Endothelial cell of umbilical vein (primary cell): ENCODE measurements at regions not wholly inside any gene's neighbourhood (a gene's known extent, or its start where the extent isn't known, plus 50 kb on each side); places are given as distances from the start of the nearest gene placed in this dataset.

Experiments used
- BruUV-seq: library from RNA; stranded (reverse); fragments of 400-500 nt; replicated peaks from 2 replicates; lab custom pipeline; 2021; lab: Mats Ljungman, UMichigan
- CTCF ChIA-PET: fragments of 300-600, 350-600 bp; sonication (Branson Sonifier 250); formaldehyde crosslinking; loops from one replicate; lab custom pipeline; 2021; ENCODE audit warnings: antibody characterized with exemption, inconsistent platforms; lab: Charles Lee
- POLR2A ChIA-PET: fragments of 300-600, 350-600 bp; sonication (Branson Sonifier 250); formaldehyde crosslinking; loops from one replicate; lab custom pipeline; 2021; ENCODE audit warnings: antibody characterized with exemption, inconsistent platforms; lab: Charles Lee
- DNase-seq: peaks from one replicate; pipeline ENCODE4 v3.0.0-alpha.2; 2011; ENCODE audit warnings: low read depth, low spot score
- FAIRE-seq: peaks from 2 replicates; lab custom pipeline; 2011; peaks lifted over from hg19 to GRCh38; lab: Jason Lieb, UNC
- H2AFZ ChIP-seq: 2 replicates; pipeline ENCODE4 v1.6.0; 2012; ENCODE audit warnings: low read depth, low read length, control low read depth, inconsistent platforms
- H3K27ac ChIP-seq: 2 replicates; pipeline ENCODE4 v1.5.1; 2011; ENCODE audit warnings: low read depth, mild to moderate bottlenecking, control low read depth, low read length, moderate library complexity; ENCODE audit not compliant: insufficient read depth
- H3K27me3 ChIP-seq, 2 experiments: 2 replicates each; pipeline versions ENCODE4 v1.6.0 to v1.6.1; 2011; ENCODE audit warnings: low read length in 2 of 2, mixed read lengths in 1 of 2; ENCODE audit not compliant: control insufficient read depth in 2 of 2, insufficient read depth in 2 of 2
- H3K36me3 ChIP-seq, 2 experiments: 2 replicates in 1 of 2; 3 replicates in 1 of 2; pipeline ENCODE4 v1.5.1; 2011; ENCODE audit warnings: low read length in 2 of 2, mild to moderate bottlenecking in 1 of 2, moderate library complexity in 1 of 2; ENCODE audit not compliant: control insufficient read depth in 2 of 2, insufficient read depth in 2 of 2; ENCODE audit errors: extremely low read depth in 1 of 2
- H3K4me1 ChIP-seq: 3 replicates; pipeline ENCODE4 v1.5.1; 2011; ENCODE audit warnings: mild to moderate bottlenecking, low read length; ENCODE audit not compliant: control insufficient read depth, insufficient read depth; ENCODE audit errors: extremely low read depth
- H3K4me2 ChIP-seq: 2 replicates; pipeline ENCODE4 v1.6.1; 2011; ENCODE audit warnings: low read length, control low read depth, mixed read lengths; ENCODE audit not compliant: insufficient read depth
- H3K4me3 ChIP-seq, 3 experiments: fragments of 200-600 bp in 1 of 3; sonication (generic), shearing (Covaris generic) in 1 of 3; replicated peaks in 1 of 3; 2 replicates each; pipeline ENCODE4 v1.5.1; 2011 to 2016; ENCODE audit warnings: control low read depth in 3 of 3, low read length in 3 of 3, mild to moderate bottlenecking in 2 of 3, inconsistent platforms in 1 of 3, low read depth in 1 of 3, moderate library complexity in 1 of 3; ENCODE audit not compliant: insufficient read depth in 1 of 3
- H3K79me2 ChIP-seq: 2 replicates; pipeline ENCODE4 v1.6.0; 2012; ENCODE audit warnings: low read length, inconsistent platforms; ENCODE audit not compliant: control insufficient read depth, insufficient read depth
- H3K9ac ChIP-seq: replicated peaks from 2 replicates; pipeline ENCODE3; 2011; ENCODE audit warnings: low read length, control low read depth; ENCODE audit not compliant: insufficient read depth; ENCODE audit errors: extremely low read depth
- H3K9me1 ChIP-seq: replicated peaks from 3 replicates; pipeline ENCODE4 v1.6.0; 2011; ENCODE audit warnings: mild to moderate bottlenecking, low read length; ENCODE audit not compliant: control insufficient read depth, insufficient read depth; ENCODE audit errors: extremely low read depth
- H3K9me3 ChIP-seq: replicated peaks from 2 replicates; pipeline ENCODE4 v1.5.1; 2012; ENCODE audit warnings: low read length, inconsistent platforms; ENCODE audit not compliant: control insufficient read depth, insufficient read depth
- H4K20me1 ChIP-seq: replicated peaks from 2 replicates; pipeline ENCODE3; 2011; ENCODE audit warnings: mild to moderate bottlenecking, low read length; ENCODE audit not compliant: control insufficient read depth, insufficient read depth; ENCODE audit errors: extremely low read depth
- CTCF ChIP-seq, 2 donors: IDR thresholded peaks; 1 replicate in 1 of 2; 2 replicates in 1 of 2; pipeline ENCODE4 v1.5.1; 2011; ENCODE audit warnings: low read length in 2 of 2, mild to moderate bottlenecking in 2 of 2, moderate library complexity in 2 of 2, control low read depth in 1 of 2, inconsistent platforms in 1 of 2, low read depth in 1 of 2; ENCODE audit not compliant: insufficient read depth in 1 of 2; ENCODE audit errors: extremely low read depth in 1 of 2
- EZH2 ChIP-seq: IDR thresholded peaks from 2 replicates; pipeline ENCODE4 v1.6.1; 2012; ENCODE audit warnings: borderline replicate concordance, low read depth, mild to moderate bottlenecking, moderate library complexity, low read length, inconsistent platforms; ENCODE audit not compliant: severe bottlenecking
- FOS ChIP-seq: IDR thresholded peaks from 2 replicates; pipeline ENCODE4 v1.6.1; 2011; ENCODE audit warnings: mild to moderate bottlenecking, low read length, moderate library complexity, borderline replicate concordance; ENCODE audit not compliant: insufficient read depth
- GATA2 ChIP-seq: IDR thresholded peaks from 2 replicates; pipeline ENCODE4 v1.7.0; 2011; ENCODE audit warnings: low read depth, mild to moderate bottlenecking, moderate library complexity, mixed read lengths, low read length; ENCODE audit not compliant: insufficient read length, insufficient read depth
- JUN ChIP-seq: IDR thresholded peaks from 2 replicates; pipeline ENCODE4 v1.6.1; 2011; ENCODE audit warnings: borderline replicate concordance, low read depth; ENCODE audit not compliant: insufficient read length, insufficient read depth
- MAX ChIP-seq: IDR thresholded peaks from 2 replicates; pipeline ENCODE4 v1.6.1; 2011; ENCODE audit not compliant: insufficient read depth, insufficient read length
- MYC ChIP-seq: IDR thresholded peaks from one replicate; pipeline ENCODE4 v1.6.1; 2011; ENCODE audit warnings: mild to moderate bottlenecking, low read depth, low read length
- POLR2A ChIP-seq: IDR thresholded peaks from 2 replicates; pipeline ENCODE4 v1.6.1; 2012; ENCODE audit warnings: low read depth, mild to moderate bottlenecking, control low read depth, low read length
- POLR2AphosphoS5 ChIP-seq: IDR thresholded peaks from 2 replicates; pipeline ENCODE4 v1.6.1; 2012; ENCODE audit warnings: low read depth, mild to moderate bottlenecking, control low read depth, low read length, moderate library complexity; ENCODE audit not compliant: insufficient read depth
- dilution Hi-C: fragments of 300-500 bp; cut with MboI; formaldehyde crosslinking; loops from one replicate; pipeline ENCODE4 v1.15.0; 2019; ENCODE audit warnings: low sequenced_read_pairs; ENCODE audit not compliant: extremely low pct_ligation_motif_present
- intact Hi-C: fragments of 100-400 bp; cut with micrococcal nuclease; formaldehyde crosslinking; loops from one replicate; pipeline ENCODE4 v1.10.0; 2022

GRCh38 chrX:144717682-144718081 is 529.6 kb upstream of the SPANXN1 start:
- TF ChIP-seq POLR2AphosphoS5 (no peak), MYC (no peak), JUN (no peak)
- no peak for FAIRE-seq
- dilution Hi-C loops (no loop called here), intact Hi-C loops (no loop called here)
- Histone ChIP-seq H3K9ac (no peak overlapping the region), H3K4me2 (no peak overlapping the region), H3K27me3 (no peaks in the 10 kb centered on the region), H3K9me1 (no peaks in the 10 kb centered on the region), H4K20me1 (no peaks in the 10 kb centered on the region), H3K4me1 (no peaks in the 10 kb centered on the region), H2AFZ (no peak overlapping the region), H3K9me3 (no peaks in the 10 kb centered on the region), H3K79me2 (no peaks in the 10 kb centered on the region), H3K4me3 (no peak overlapping the region), H3K27ac (no peak overlapping the region), H3K36me3 (no peaks in the 10 kb centered on the region)
- no peak for DNase-seq
- ChIA-PET POLR2A (no interaction called here), CTCF (no interaction called here)
- BruUV-seq: no TSS peak

- H3K27ac ChIP-seq: no peak overlapping the region
- BruUV-seq: no TSS peak
- intact Hi-C loops (no loop called here), dilution Hi-C loops (no loop called here)
- ChIA-PET POLR2A (no interaction called here), CTCF (no interaction called here)
- H3K36me3 ChIP-seq: no peaks in the 10 kb centered on the region
- H3K4me1 ChIP-seq: no peaks in the 10 kb centered on the region
- no peak overlapping the region for H2AFZ ChIP-seq
- no peak overlapping the region for H3K4me2 ChIP-seq
- H3K27me3 ChIP-seq: no peaks in the 10 kb centered on the region
- no peaks in the 10 kb centered on the region for H3K79me2 ChIP-seq
- no peak overlapping the region for H3K9ac ChIP-seq
- H3K9me3 ChIP-seq: no peaks in the 10 kb centered on the region
- DNase-seq (no peak), FAIRE-seq (no peak)
- no peak overlapping the region for H3K4me3 ChIP-seq
- H3K9me1 ChIP-seq: no peaks in the 10 kb centered on the region
- no peaks in the 10 kb centered on the region for H4K20me1 ChIP-seq
- TF ChIP-seq GATA2 (no peak), EZH2 (no peak), POLR2AphosphoS5 (no peak), MYC (no peak), JUN (no peak), MAX (no peak), FOS (no peak), POLR2A (no peak), CTCF (IDR thresholded peaks at IDR 0.05; ENCODE audit: extremely low read depth in 1 of 2, insufficient read depth in 1 of 2, low read depth in 1 of 2, low read length in 2 of 2) (no peak)
Observed at GRCh38 chrX:144722307-144722706, 525.0 kb upstream of the SPANXN1 start.
